ENCODE measurements at regions not wholly inside any gene's neighbourhood (a gene's known extent, or its start where the extent isn't known, plus 50 kb on each side); places are given as distances from the start of the nearest gene placed in this dataset.
A peak's percentile ranks its signal among the peaks of the same experiment; 100 is the strongest.

- Histone ChIP-seq H3K4me3 (replicated peaks; ENCODE audit: insufficient read depth, low read length) (no peak overlapping the region), H3K27me3 (ENCODE audit: insufficient read depth, poor library complexity, severe bottlenecking) (no peaks in the 10 kb centered on the region), H3K27ac (replicated peaks) (no peak overlapping the region)
- TF ChIP-seq REST (IDR thresholded peaks at IDR 0.05; ENCODE audit: insufficient replicate concordance, low read depth) (no peak), SPI1 (IDR thresholded peaks at IDR 0.05; ENCODE audit: borderline replicate concordance, low read depth) (peak; percentile 66; the same call in 1 of the 2 replicates)
- no peak for DNase-seq (ENCODE audit: low read depth in 1 of 2, low spot score in 1 of 2)
These were observed 52.9 kb upstream of the UFL1 start for GRCh38 chr6:96468681-96469224.

DNA sequence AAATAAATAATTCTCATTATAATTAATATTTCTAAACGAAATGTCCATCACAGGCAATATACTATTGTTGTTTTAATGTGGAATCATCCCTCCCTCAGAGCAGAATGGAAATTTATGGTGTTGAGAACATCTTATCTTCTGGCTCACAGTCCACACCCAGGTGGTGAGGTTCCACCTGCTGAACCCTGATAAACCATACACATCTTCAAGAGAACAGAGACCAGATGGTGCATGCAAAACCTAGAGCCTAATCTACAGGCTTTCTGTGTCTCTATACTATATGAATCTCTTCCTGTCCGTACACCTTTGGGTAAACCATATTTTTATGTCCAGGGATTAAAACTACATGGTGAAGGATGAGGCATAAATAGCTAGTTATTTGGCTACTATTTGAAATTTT lies 52.3 kb upstream of the UFL1 start:
- TF ChIP-seq GABPA (IDR thresholded peaks at IDR 0.05; ENCODE audit: low read depth) = no peak
- TF ChIP-seq REST (IDR thresholded peaks at IDR 0.05; ENCODE audit: insufficient replicate concordance, low read depth) = no peak
- no peak for TF ChIP-seq POLR2AphosphoS5 (IDR thresholded peaks at IDR 0.05; ENCODE audit: low read depth)
- no peak for TF ChIP-seq SPI1 (IDR thresholded peaks at IDR 0.05; ENCODE audit: borderline replicate concordance, low read depth)
- no peak for TF ChIP-seq CTCF (IDR thresholded peaks at IDR 0.05; ENCODE audit: insufficient read depth, low read length)
- H3K27ac ChIP-seq (replicated peaks) = no peak overlapping the region
- no peak for DNase-seq (ENCODE audit: low read depth in 1 of 2, low spot score in 1 of 2)
- no peaks in the 10 kb centered on the region for H3K27me3 ChIP-seq (ENCODE audit: insufficient read depth, poor library complexity, severe bottlenecking)
- no peak overlapping the region for H3K4me3 ChIP-seq (replicated peaks; ENCODE audit: insufficient read depth, low read length)

DNA sequence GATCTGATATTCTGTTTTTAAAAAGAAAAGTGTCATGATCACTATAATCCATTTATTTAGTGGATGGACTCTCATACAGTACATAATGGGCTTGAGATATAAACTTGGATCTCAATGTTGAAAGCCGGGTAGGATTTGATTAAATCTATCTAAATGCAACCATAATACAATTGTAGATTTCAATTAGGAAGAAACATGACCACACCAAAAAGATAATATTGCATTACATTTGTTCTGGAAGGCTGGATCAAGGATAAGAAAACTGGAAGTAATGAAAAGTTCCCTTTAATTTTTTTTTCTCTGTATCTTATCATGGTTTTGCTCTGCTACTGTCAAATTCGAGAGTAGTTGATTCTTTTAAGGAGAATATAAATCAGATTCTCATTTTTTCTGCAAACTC lies 51.3 kb upstream of the UFL1 start:
- Histone ChIP-seq H3K27me3 (ENCODE audit: insufficient read depth, poor library complexity, severe bottlenecking) (no peaks in the 10 kb centered on the region), H3K27ac (replicated peaks) (no peak overlapping the region), H3K4me3 (replicated peaks; ENCODE audit: insufficient read depth, low read length) (no peak overlapping the region)
- no peak for TF ChIP-seq SPI1 (IDR thresholded peaks at IDR 0.05; ENCODE audit: borderline replicate concordance, low read depth)
- no peak for TF ChIP-seq GABPA (IDR thresholded peaks at IDR 0.05; ENCODE audit: low read depth)
- TF ChIP-seq POLR2AphosphoS5 (IDR thresholded peaks at IDR 0.05; ENCODE audit: low read depth) = no peak
- no peak for TF ChIP-seq CTCF (IDR thresholded peaks at IDR 0.05; ENCODE audit: insufficient read depth, low read length)
- no peak for TF ChIP-seq REST (IDR thresholded peaks at IDR 0.05; ENCODE audit: insufficient replicate concordance, low read depth)
- no peak for DNase-seq (ENCODE audit: low read depth in 1 of 2, low spot score in 1 of 2)
